GM12865 (cell line): ENCODE measurements at regions not wholly inside any gene's neighbourhood (a gene's known extent, or its start where the extent isn't known, plus 50 kb on each side); places are given as distances from the start of the nearest gene placed in this dataset.

Source experiments
- DNase-seq: peaks from one replicate; pipeline ENCODE4 v3.0.0; 2010; ENCODE audit warnings: low read depth
- H3K4me3 ChIP-seq: 2 replicates; pipeline ENCODE4 v1.5.1; 2011; ENCODE audit warnings: mild to moderate bottlenecking, low read depth, low read length, control low read depth
- CTCF ChIP-seq: IDR thresholded peaks from 2 replicates; pipeline ENCODE4 v1.5.1; 2011; ENCODE audit warnings: low read length, control low read depth, low read depth, inconsistent platforms; ENCODE audit not compliant: insufficient read depth; ENCODE audit errors: missing control alignments

GRCh38 chr2:145591109-145591809, 1071.3 kb upstream of the ZEB2 start:
- no peak for DNase-seq

GRCh38 chr2:145587922-145588321, 1068.0 kb upstream of the ZEB2 start:
- H3K4me3 ChIP-seq, result no peak overlapping the region
- DNase-seq, result no peak
- no peak for TF ChIP-seq CTCF

More at GRCh38 chr2:145591109-145591809, 1071.3 kb upstream of the ZEB2 start:
- H3K4me3 ChIP-seq, result no peak overlapping the region
- TF ChIP-seq CTCF, result no peak

GRCh38 chr2:145584353-145584752, 1064.4 kb upstream of the ZEB2 start:
- DNase-seq, result no peak
- no peak overlapping the region for H3K4me3 ChIP-seq
- TF ChIP-seq CTCF, result no peak

GRCh38 chr2:145573608-145574007, 1053.7 kb upstream of the ZEB2 start:
- no peak for TF ChIP-seq CTCF
- DNase-seq, result no peak
- H3K4me3 ChIP-seq, result no peak overlapping the region

- TF ChIP-seq CTCF, result no peak
- DNase-seq, result no peak
- no peak overlapping the region for H3K4me3 ChIP-seq
Measured at GRCh38 chr2:145572238-145572637, 1052.3 kb upstream of the ZEB2 start.

GRCh38 chr2:145569108-145569507, 1049.2 kb upstream of the ZEB2 start:
- H3K4me3 ChIP-seq, result no peak overlapping the region
- no peak for DNase-seq

More at GRCh38 chr2:145569108-145569507, 1049.2 kb upstream of the ZEB2 start:
- no peak for TF ChIP-seq CTCF
